Stimulated activated CD4-positive, alpha-beta T cell treated with anti-CD3 and anti-CD28 coated beads, Interleukin-1b, Interleukin-23, amount 100 ng/mL, for 1 hour (primary cell): ENCODE measurements at regions not wholly inside any gene's neighbourhood (a gene's known extent, or its start where the extent isn't known, plus 50 kb on each side); places are given as distances from the start of the nearest gene placed in this dataset.
"Not testable (repeated sequence)": the region's sequence is repeated elsewhere in the genome, so short reads cannot be mapped to it uniquely, and the experiment has no call there.

Experiments used
- DNase-seq, 2 donors: peaks; one replicate each; pipeline ENCODE4 v3.0.0-alpha.2; 2020; ENCODE audit warnings: low read depth in 2 of 2

- no peak for DNase-seq
These were observed 95.5 kb upstream of the TBX5 start for GRCh38 chr12:114501474-114501807.

- no peak for DNase-seq
These were observed 95.0 kb upstream of the TBX5 start for GRCh38 chr12:114500775-114501473.

- DNase-seq, result no peak
These were observed 94.2 kb upstream of the TBX5 start for GRCh38 chr12:114500131-114500530.

GRCh38 chr12:114499338-114499737 lies 93.4 kb upstream of the TBX5 start:
- no peak for DNase-seq

- no peak for DNase-seq
These were observed 86.0 kb upstream of the TBX5 start for GRCh38 chr12:114491916-114492315.

- not testable (repeated sequence) for DNase-seq
These were observed 79.0 kb upstream of the TBX5 start for GRCh38 chr12:114484822-114485459.

- no peak for DNase-seq
These were observed 78.1 kb upstream of the TBX5 start for GRCh38 chr12:114483996-114484395.

GRCh38 chr12:114481200-114481535 lies 75.2 kb upstream of the TBX5 start:
- DNase-seq, result no peak

GRCh38 chr12:114480337-114481199 lies 74.6 kb upstream of the TBX5 start:
- DNase-seq, result no peak

GRCh38 chr12:114479831-114480230 lies 73.9 kb upstream of the TBX5 start:
- no peak for DNase-seq

- DNase-seq, result no peak
These were observed 72.9 kb upstream of the TBX5 start for GRCh38 chr12:114478865-114479264.

- DNase-seq, result no peak
These were observed 72.0 kb upstream of the TBX5 start for GRCh38 chr12:114477989-114478395.

GRCh38 chr12:114476159-114476558 lies 70.2 kb upstream of the TBX5 start:
- DNase-seq, result no peak

- no peak for DNase-seq
These were observed 67.8 kb upstream of the TBX5 start for GRCh38 chr12:114473717-114474116.

- DNase-seq, result no peak
These were observed 67.1 kb upstream of the TBX5 start for GRCh38 chr12:114473018-114473417.

GRCh38 chr12:114457620-114458019 lies 51.7 kb upstream of the TBX5 start:
- no peak for DNase-seq
